ENCODE measurements at regions not wholly inside any gene's neighbourhood (a gene's known extent, or its start where the extent isn't known, plus 50 kb on each side); places are given as distances from the start of the nearest gene placed in this dataset.

DNA sequence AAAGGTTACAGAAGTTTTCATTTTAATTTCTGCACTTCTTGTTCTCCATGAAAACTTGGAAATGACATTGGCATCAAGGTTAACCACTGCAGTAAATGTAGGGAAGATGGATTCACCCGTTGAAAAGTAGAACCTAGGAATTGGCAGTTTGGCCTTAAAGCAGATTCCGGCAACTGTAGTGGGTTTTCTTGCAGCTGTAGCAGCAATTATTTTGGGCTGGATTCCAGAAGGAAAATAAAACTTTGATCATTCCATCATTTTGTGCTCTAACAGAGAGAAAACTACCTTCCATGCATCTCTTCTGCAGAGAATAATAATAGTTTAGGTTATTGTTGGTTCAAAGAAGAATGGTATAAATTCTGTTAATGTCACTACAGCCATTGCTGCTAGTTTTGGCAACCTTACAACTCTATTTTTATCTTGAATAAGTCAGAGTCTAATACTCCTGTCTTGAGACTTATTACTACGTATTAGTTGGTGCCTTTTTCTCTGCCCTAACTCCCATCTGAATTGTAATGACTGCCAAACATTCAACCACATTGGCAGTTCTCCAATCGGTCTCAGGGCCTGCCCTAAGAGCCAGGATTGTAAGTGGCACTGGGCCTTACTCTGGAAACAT, 178.1 kb upstream of the PIEZO2 start:
- Histone ChIP-seq H3K9me3 (ENCODE audit: control insufficient read depth in 1 of 2, insufficient read depth in 1 of 2, low read length in 2 of 2) (no peaks in the 10 kb centered on the region), H3K4me1 (ENCODE audit: insufficient read depth, low read length) (no peaks in the 10 kb centered on the region), H3K27me3 (ENCODE audit: control insufficient read depth in 1 of 2, insufficient read depth in 2 of 2, low read length in 2 of 2) (peaks cover 0 to 2% of the 10 kb centered on the region in 2 experiments), H3K27ac (ENCODE audit: low read depth in 1 of 2, low read length in 2 of 2) (no peak overlapping the region), H3K36me3 (ENCODE audit: insufficient read depth, low read length) (no peaks in the 10 kb centered on the region), H3K4me3 (ENCODE audit: low read length) (no peak overlapping the region)
- Mint-ChIP-seq H3K27me3 (no peaks in the 10 kb centered on the region), H3K36me3 (ENCODE audit: low read depth) (no peaks in the 10 kb centered on the region), H3K9me3 (no peaks in the 10 kb centered on the region), H3K4me3 (no peak overlapping the region), H3K4me1 (ENCODE audit: low read depth) (no peaks in the 10 kb centered on the region), H3K27ac (no peak overlapping the region)
- no peak for DNase-seq
- ChIA-PET CTCF (no interaction called here), POLR2A (no interaction called here)
- TF ChIP-seq, protein P1, sequence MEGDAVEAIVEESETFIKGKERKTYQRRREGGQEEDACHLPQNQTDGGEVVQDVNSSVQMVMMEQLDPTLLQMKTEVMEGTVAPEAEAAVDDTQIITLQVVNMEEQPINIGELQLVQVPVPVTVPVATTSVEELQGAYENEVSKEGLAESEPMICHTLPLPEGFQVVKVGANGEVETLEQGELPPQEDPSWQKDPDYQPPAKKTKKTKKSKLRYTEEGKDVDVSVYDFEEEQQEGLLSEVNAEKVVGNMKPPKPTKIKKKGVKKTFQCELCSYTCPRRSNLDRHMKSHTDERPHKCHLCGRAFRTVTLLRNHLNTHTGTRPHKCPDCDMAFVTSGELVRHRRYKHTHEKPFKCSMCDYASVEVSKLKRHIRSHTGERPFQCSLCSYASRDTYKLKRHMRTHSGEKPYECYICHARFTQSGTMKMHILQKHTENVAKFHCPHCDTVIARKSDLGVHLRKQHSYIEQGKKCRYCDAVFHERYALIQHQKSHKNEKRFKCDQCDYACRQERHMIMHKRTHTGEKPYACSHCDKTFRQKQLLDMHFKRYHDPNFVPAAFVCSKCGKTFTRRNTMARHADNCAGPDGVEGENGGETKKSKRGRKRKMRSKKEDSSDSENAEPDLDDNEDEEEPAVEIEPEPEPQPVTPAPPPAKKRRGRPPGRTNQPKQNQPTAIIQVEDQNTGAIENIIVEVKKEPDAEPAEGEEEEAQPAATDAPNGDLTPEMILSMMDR (IDR thresholded peaks at IDR 0.05): no peak
- intact Hi-C loops (cut with DNase I, micrococcal nuclease): no loop called here
- no peak for ATAC-seq (ENCODE audit: poor library complexity)

DNA sequence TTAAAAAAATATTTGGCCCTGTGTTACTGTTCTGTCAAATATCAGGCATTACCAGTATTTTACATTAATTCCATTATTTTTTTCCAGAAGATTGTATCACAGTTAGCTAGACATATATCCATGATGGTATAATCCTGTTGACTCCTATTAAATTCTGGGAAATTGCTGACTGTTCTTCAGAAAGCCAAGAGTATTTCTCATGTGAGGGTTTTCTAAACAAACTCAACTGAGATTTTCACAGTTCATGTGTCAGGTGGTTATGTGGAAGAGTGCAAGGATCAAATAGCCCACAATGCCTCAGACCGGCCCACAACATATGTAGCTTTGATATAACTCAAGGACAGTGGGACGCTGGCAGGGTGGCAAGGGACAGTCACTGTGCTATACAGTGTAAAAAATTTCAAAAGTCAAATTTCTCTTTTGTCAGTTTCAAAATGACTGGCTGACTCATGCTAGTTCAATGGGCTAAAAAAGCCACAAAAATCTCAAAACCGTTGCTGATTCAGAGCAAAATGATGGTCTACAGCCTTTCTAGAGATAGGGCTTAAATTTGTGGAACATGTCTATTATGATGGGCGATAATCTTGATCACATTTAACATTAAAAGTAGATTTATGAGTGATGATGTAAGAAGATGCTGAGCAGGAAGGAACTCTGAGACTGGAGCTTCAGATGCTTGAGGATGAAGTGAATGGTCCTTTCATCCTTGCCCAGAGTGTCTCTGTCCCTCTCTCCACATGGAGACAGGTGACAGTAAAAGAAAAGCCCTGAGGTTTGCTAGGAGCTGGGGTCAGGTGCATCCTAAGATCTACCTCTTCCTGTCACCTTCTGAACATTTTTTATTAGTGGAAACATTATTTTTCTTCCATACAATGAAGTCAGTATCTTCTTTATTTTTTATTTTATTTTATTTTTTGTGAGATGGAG, 175.8 kb upstream of the PIEZO2 start:
- no peaks in the 10 kb centered on the region for H3K9me3 ChIP-seq (ENCODE audit: control insufficient read depth in 1 of 2, insufficient read depth in 1 of 2, low read length in 2 of 2)
- no peaks in the 10 kb centered on the region for H3K4me1 ChIP-seq (ENCODE audit: insufficient read depth, low read length)
- TF ChIP-seq, protein P1 (IDR thresholded peaks at IDR 0.05): no peak
- no peak overlapping the region for H3K27ac ChIP-seq (ENCODE audit: low read depth in 1 of 2, low read length in 2 of 2)
- no peak overlapping the region for H3K27ac Mint-ChIP-seq
- no peaks in the 10 kb centered on the region for H3K27me3 Mint-ChIP-seq
- H3K36me3 ChIP-seq (ENCODE audit: insufficient read depth, low read length): no peaks in the 10 kb centered on the region
- peaks cover 0 to 2% of the 10 kb centered on the region in 2 experiments for H3K27me3 ChIP-seq (ENCODE audit: control insufficient read depth in 1 of 2, insufficient read depth in 2 of 2, low read length in 2 of 2)
- H3K4me3 ChIP-seq (ENCODE audit: low read length): no peak overlapping the region
- H3K36me3 Mint-ChIP-seq (ENCODE audit: low read depth): no peaks in the 10 kb centered on the region
- no peak overlapping the region for H3K4me3 Mint-ChIP-seq
- ATAC-seq (ENCODE audit: poor library complexity) (no peak), DNase-seq (no peak)
- CTCF ChIA-PET: no interaction called here
- no peaks in the 10 kb centered on the region for H3K9me3 Mint-ChIP-seq
- intact Hi-C loops (cut with DNase I, micrococcal nuclease): no loop called here
- POLR2A ChIA-PET: no interaction called here
- H3K4me1 Mint-ChIP-seq (ENCODE audit: low read depth): no peaks in the 10 kb centered on the region

DNA sequence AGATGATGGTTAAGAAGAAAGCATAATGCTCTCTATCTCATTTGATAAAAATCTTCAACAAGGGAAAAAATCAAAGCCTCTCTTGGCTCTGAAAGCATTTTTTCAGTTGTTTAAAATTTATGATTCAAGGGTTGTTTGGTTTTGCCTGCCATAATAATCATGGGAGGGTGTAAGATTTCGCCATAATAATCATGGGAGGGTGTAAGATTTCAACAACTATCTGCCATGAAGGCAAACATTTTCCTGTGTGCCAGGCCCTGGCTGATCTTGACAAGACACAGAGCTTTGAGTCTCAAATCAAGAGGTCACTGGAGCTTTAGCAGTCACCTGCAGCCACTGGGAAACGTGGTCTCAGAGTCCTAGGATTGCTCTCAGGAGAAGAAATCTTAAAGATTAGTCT, 175.1 kb upstream of the PIEZO2 start:
- H3K9me3 Mint-ChIP-seq: no peaks in the 10 kb centered on the region
- intact Hi-C loops (cut with DNase I, micrococcal nuclease): no loop called here
- H3K4me3 Mint-ChIP-seq: no peak overlapping the region

More for the DNA sequence above, 175.1 kb upstream of the PIEZO2 start:
- Histone ChIP-seq H3K9me3 (ENCODE audit: control insufficient read depth in 1 of 2, insufficient read depth in 1 of 2, low read length in 2 of 2) (no peaks in the 10 kb centered on the region), H3K27ac (ENCODE audit: low read depth in 1 of 2, low read length in 2 of 2) (no peak overlapping the region), H3K36me3 (ENCODE audit: insufficient read depth, low read length) (no peaks in the 10 kb centered on the region), H3K4me1 (ENCODE audit: insufficient read depth, low read length) (no peaks in the 10 kb centered on the region), H3K27me3 (ENCODE audit: control insufficient read depth in 1 of 2, insufficient read depth in 2 of 2, low read length in 2 of 2) (peaks cover 0 to 2% of the 10 kb centered on the region in 2 experiments), H3K4me3 (ENCODE audit: low read length) (no peak overlapping the region)
- ChIA-PET POLR2A (no interaction called here), CTCF (interaction anchor here (1.0 kb wide), 1 partner anchor 10 kb away, joined by 3 read pairs; no protein-coding TSS in a partner anchor)
- Mint-ChIP-seq H3K27me3 (no peaks in the 10 kb centered on the region), H3K36me3 (ENCODE audit: low read depth) (no peaks in the 10 kb centered on the region), H3K27ac (no peak overlapping the region), H3K4me1 (ENCODE audit: low read depth) (no peaks in the 10 kb centered on the region)
- TF ChIP-seq, protein P1 (IDR thresholded peaks at IDR 0.05): no peak
- ATAC-seq (ENCODE audit: poor library complexity) (no peak), DNase-seq (no peak)
